Keratinocyte (primary cell): ENCODE measurements at regions not wholly inside any gene's neighbourhood (a gene's known extent, or its start where the extent isn't known, plus 50 kb on each side); places are given as distances from the start of the nearest gene placed in this dataset.

Experiments used
- DNase-seq: peaks from one replicate; pipeline ENCODE4 v3.0.0-alpha.2; 2011; ENCODE audit warnings: low read depth, missing footprints, low spot score
- FAIRE-seq: peaks from 2 replicates; lab custom pipeline; 2011; peaks lifted over from hg19 to GRCh38; lab: Jason Lieb, UNC
- H2AFZ ChIP-seq: 2 replicates; pipeline ENCODE4 v1.6.0; 2012; ENCODE audit warnings: low read length, control low read depth, inconsistent platforms; ENCODE audit not compliant: control insufficient read depth
- H3K27ac ChIP-seq: 2 replicates; pipeline ENCODE4 v1.5.1; 2011; ENCODE audit warnings: low read length; ENCODE audit not compliant: control insufficient read depth, insufficient read depth
- H3K27me3 ChIP-seq: 3 replicates; pipeline ENCODE4 v1.6.0; 2011; ENCODE audit warnings: low read length; ENCODE audit not compliant: control insufficient read depth, insufficient read depth; ENCODE audit errors: extremely low read depth
- H3K36me3 ChIP-seq, 2 experiments: 2 replicates in 1 of 2; 3 replicates in 1 of 2; pipeline ENCODE4 v1.5.1; 2011; ENCODE audit warnings: low read length in 2 of 2, mild to moderate bottlenecking in 1 of 2; ENCODE audit not compliant: control insufficient read depth in 2 of 2, insufficient read depth in 2 of 2; ENCODE audit errors: extremely low read depth in 1 of 2
- H3K4me1 ChIP-seq: 3 replicates; pipeline ENCODE4 v1.5.1; 2011; ENCODE audit warnings: low read length; ENCODE audit not compliant: control insufficient read depth, insufficient read depth; ENCODE audit errors: extremely low read depth
- H3K4me2 ChIP-seq: 3 replicates; pipeline ENCODE4 v1.6.0; 2011; ENCODE audit warnings: low read depth, low read length; ENCODE audit not compliant: control insufficient read depth, insufficient read depth; ENCODE audit errors: extremely low read depth
- H3K4me3 ChIP-seq, 3 experiments: fragments of 200-600 bp in 1 of 3; sonication (generic) in 1 of 3; 2 replicates in 2 of 3; 3 replicates in 1 of 3; pipeline ENCODE4 v1.5.1; 2011 to 2016; ENCODE audit warnings: low read length in 3 of 3, mild to moderate bottlenecking in 3 of 3, control low read depth in 2 of 3, inconsistent platforms in 1 of 3, low read depth in 1 of 3, mixed read lengths in 1 of 3, mixed run types in 1 of 3, moderate library complexity in 1 of 3; ENCODE audit not compliant: control insufficient read depth in 2 of 3, insufficient read depth in 2 of 3; ENCODE audit errors: extremely low read depth in 1 of 3
- H3K79me2 ChIP-seq: 2 replicates; pipeline ENCODE4 v1.6.0; 2012; ENCODE audit warnings: low read length; ENCODE audit not compliant: control insufficient read depth, insufficient read depth
- H3K9ac ChIP-seq: 3 replicates; pipeline ENCODE4 v1.6.0; 2011; ENCODE audit warnings: low read length; ENCODE audit not compliant: control insufficient read depth, insufficient read depth; ENCODE audit errors: extremely low read depth
- H3K9me1 ChIP-seq: 3 replicates; pipeline ENCODE4 v1.6.0; 2011; ENCODE audit warnings: low read length; ENCODE audit not compliant: control insufficient read depth, insufficient read depth; ENCODE audit errors: extremely low read depth
- H3K9me3 ChIP-seq: 2 replicates; pipeline ENCODE4 v1.5.1; 2012; ENCODE audit warnings: low read depth, low read length; ENCODE audit not compliant: control insufficient read depth
- H4K20me1 ChIP-seq: 3 replicates; pipeline ENCODE4 v1.6.0; 2011; ENCODE audit warnings: low read length; ENCODE audit not compliant: control insufficient read depth, insufficient read depth; ENCODE audit errors: extremely low read depth
- CTCF ChIP-seq, 3 experiments: IDR thresholded peaks in 1 of 3; conservative IDR thresholded peaks in 1 of 3; optimal IDR thresholded peaks in 1 of 3; 2 replicates in 2 of 3; 3 replicates in 1 of 3; pipeline versions ENCODE3 to v1.5.1; 2011; ENCODE audit warnings: low read length in 3 of 3, mild to moderate bottlenecking in 3 of 3, moderate library complexity in 2 of 3, control low read depth in 1 of 3, inconsistent platforms in 1 of 3; ENCODE audit not compliant: insufficient read depth in 2 of 3; ENCODE audit errors: extremely low read depth in 1 of 3
- EZH2 ChIP-seq: IDR thresholded peaks from one replicate; pipeline ENCODE4 v1.6.1; 2012; ENCODE audit warnings: inconsistent platforms, mild to moderate bottlenecking, low read length, moderate library complexity
- dilution Hi-C: fragments of 300-500 bp; cut with MboI; formaldehyde crosslinking; loops from one replicate; pipeline ENCODE4 v1.7.0; 2020; ENCODE audit warnings: low sequenced_read_pairs; ENCODE audit not compliant: extremely low pct_ligation_motif_present

GRCh38 chr21:20647607-20648006 lies 350.6 kb upstream of the NCAM2 start:
- H3K9me3 ChIP-seq, result peaks cover 5% of the 10 kb centered on the region
- no peaks in the 10 kb centered on the region for H4K20me1 ChIP-seq
- no peak for DNase-seq
- H3K36me3 ChIP-seq, result no peaks in the 10 kb centered on the region
- H2AFZ ChIP-seq, result no peak overlapping the region
- no peaks in the 10 kb centered on the region for H3K9me1 ChIP-seq
- no peaks in the 10 kb centered on the region for H3K4me1 ChIP-seq
- dilution Hi-C loops, result no loop called here
- no peaks in the 10 kb centered on the region for H3K27me3 ChIP-seq
- TF ChIP-seq CTCF (optimal IDR thresholded peaks at IDR 0.05 in 1 of 3, IDR thresholded peaks at IDR 0.05 in 1 of 3, conservative IDR thresholded peaks at IDR 0.05 in 1 of 3; ENCODE audit: extremely low read depth in 1 of 3, insufficient read depth in 2 of 3, low read length in 3 of 3), result no peak
- no peak overlapping the region for H3K9ac ChIP-seq
- no peaks in the 10 kb centered on the region for H3K79me2 ChIP-seq
- no peak overlapping the region for H3K4me2 ChIP-seq
- no peak for FAIRE-seq
- no peak overlapping the region for H3K4me3 ChIP-seq
- H3K27ac ChIP-seq, result no peak overlapping the region

- dilution Hi-C loops, result no loop called here
- Histone ChIP-seq H3K4me2 (no peak overlapping the region), H3K9ac (no peak overlapping the region), H2AFZ (no peak overlapping the region), H3K36me3 (no peaks in the 10 kb centered on the region), H3K4me1 (no peaks in the 10 kb centered on the region), H3K79me2 (no peaks in the 10 kb centered on the region), H3K9me1 (no peaks in the 10 kb centered on the region), H3K4me3 (no peak overlapping the region), H4K20me1 (no peaks in the 10 kb centered on the region), H3K9me3 (peaks cover 5% of the 10 kb centered on the region), H3K27me3 (no peaks in the 10 kb centered on the region), H3K27ac (no peak overlapping the region)
- DNase-seq, result no peak
- TF ChIP-seq CTCF (optimal IDR thresholded peaks at IDR 0.05 in 1 of 3, IDR thresholded peaks at IDR 0.05 in 1 of 3, conservative IDR thresholded peaks at IDR 0.05 in 1 of 3; ENCODE audit: extremely low read depth in 1 of 3, insufficient read depth in 2 of 3, low read length in 3 of 3) (no peak), EZH2 (no peak)
- no peak for FAIRE-seq
These were observed 349.0 kb upstream of the NCAM2 start for GRCh38 chr21:20649231-20649630.
